ENCODE measurements at regions not wholly inside any gene's neighbourhood (a gene's known extent, or its start where the extent isn't known, plus 50 kb on each side); places are given as distances from the start of the nearest gene placed in this dataset.

- no peak for TF ChIP-seq SP1 (CRISPR knock-in tag; conservative IDR thresholded peaks at IDR 0.05)
- TF ChIP-seq CTCF (IDR thresholded peaks at IDR 0.05) = no peak
- no peak for TF ChIP-seq TEAD4 (CRISPR knock-in tag; IDR thresholded peaks at IDR 0.05)
- TF ChIP-seq MAX (CRISPR knock-in tag; IDR thresholded peaks at IDR 0.05) = no peak
- TF ChIP-seq ZNF121 (CRISPR knock-in tag; IDR thresholded peaks at IDR 0.05) = no peak
- no peak for TF ChIP-seq NFE2L1 (CRISPR knock-in tag; IDR thresholded peaks at IDR 0.05)
- no peak for TF ChIP-seq NFYB (CRISPR knock-in tag; conservative IDR thresholded peaks at IDR 0.05; ENCODE audit: low read depth)
These were observed 387.3 kb downstream of the SPRY1 start for GRCh38 chr4:123783921-123784320.

All from WTC11 (cell line).